ENCODE measurements at regions not wholly inside any gene's neighbourhood (a gene's known extent, or its start where the extent isn't known, plus 50 kb on each side); places are given as distances from the start of the nearest gene placed in this dataset.
"Not testable (repeated sequence)": the region's sequence is repeated elsewhere in the genome, so short reads cannot be mapped to it uniquely, and the experiment has no call there.

GRCh38 chr21:10410354-10410929 lies 110.9 kb upstream of the TPTE start:
- DNase-seq = not testable (repeated sequence)

- not testable (repeated sequence) for DNase-seq
Measured at GRCh38 chr21:10411776-10412526, 109.4 kb upstream of the TPTE start.

- not testable (repeated sequence) for DNase-seq
Measured at GRCh38 chr21:10412928-10413246, 108.5 kb upstream of the TPTE start.

GRCh38 chr21:10413247-10414120 lies 107.9 kb upstream of the TPTE start:
- DNase-seq = not testable (repeated sequence)

GRCh38 chr21:10414121-10414924 lies 107.1 kb upstream of the TPTE start:
- DNase-seq = not testable (repeated sequence)

GRCh38 chr21:10414925-10415254 lies 106.5 kb upstream of the TPTE start:
- DNase-seq = not testable (repeated sequence)

- not testable (repeated sequence) for DNase-seq
Measured at GRCh38 chr21:10415456-10415855, 105.9 kb upstream of the TPTE start.

GRCh38 chr21:10415859-10416258 lies 105.5 kb upstream of the TPTE start:
- DNase-seq = not testable (repeated sequence)

- DNase-seq = not testable (repeated sequence)
Measured at GRCh38 chr21:10416691-10417447, 104.5 kb upstream of the TPTE start.

- not testable (repeated sequence) for DNase-seq
Measured at GRCh38 chr21:10417551-10418002, 103.8 kb upstream of the TPTE start.

- not testable (repeated sequence) for DNase-seq
Measured at GRCh38 chr21:10418250-10419048, 102.9 kb upstream of the TPTE start.

GRCh38 chr21:10421199-10421598 lies 100.2 kb upstream of the TPTE start:
- DNase-seq = not testable (repeated sequence)

- DNase-seq = not testable (repeated sequence)
Measured at GRCh38 chr21:10421601-10422000, 99.8 kb upstream of the TPTE start.

GRCh38 chr21:10424097-10424886 lies 97.1 kb upstream of the TPTE start:
- not testable (repeated sequence) for DNase-seq

- not testable (repeated sequence) for DNase-seq
Measured at GRCh38 chr21:10424887-10425145, 96.6 kb upstream of the TPTE start.

GRCh38 chr21:10425856-10426255 lies 95.5 kb upstream of the TPTE start:
- no peak for DNase-seq

- DNase-seq = not testable (repeated sequence)
Measured at GRCh38 chr21:10426812-10427211, 94.6 kb upstream of the TPTE start.

GRCh38 chr21:10427277-10427676 lies 94.1 kb upstream of the TPTE start:
- not testable (repeated sequence) for DNase-seq

- not testable (repeated sequence) for DNase-seq
Measured at GRCh38 chr21:10428981-10429534, 92.3 kb upstream of the TPTE start.

GRCh38 chr21:10430005-10430404 lies 91.4 kb upstream of the TPTE start:
- no peak for DNase-seq
